HCT116 (cell line): ENCODE measurements at regions not wholly inside any gene's neighbourhood (a gene's known extent, or its start where the extent isn't known, plus 50 kb on each side); places are given as distances from the start of the nearest gene placed in this dataset.

Experiments used
- CEBPB ChIP-seq: IDR thresholded peaks from 2 replicates; pipeline ENCODE4 v1.6.1; 2012; ENCODE audit warnings: low read depth
- EZH2phosphoT487 ChIP-seq: fragments of 200-600 bp; IDR thresholded peaks from 2 replicates; pipeline ENCODE4 v1.6.1; 2018; ENCODE audit warnings: antibody characterized with exemption, borderline replicate concordance
- JUND ChIP-seq: IDR thresholded peaks from 2 replicates; pipeline ENCODE4 v1.6.1; 2012
- POLR2A ChIP-seq: IDR thresholded peaks from 2 replicates; pipeline ENCODE4 v1.7.0; 2011; ENCODE audit warnings: borderline replicate concordance; ENCODE audit not compliant: insufficient read depth, insufficient read length; ENCODE audit errors: extremely low read depth
- POLR2AphosphoS5 ChIP-seq: IDR thresholded peaks from 2 replicates; pipeline ENCODE4 v1.6.1; 2011; ENCODE audit warnings: mild to moderate bottlenecking, low read depth, low read length, moderate library complexity
- SIN3A ChIP-seq: IDR thresholded peaks from 2 replicates; pipeline ENCODE4 v1.6.1; 2012; ENCODE audit warnings: low read depth
- ZNF274 ChIP-seq: fragments of 200-500 bp; sonication (Bioruptor generic); IDR thresholded peaks from 2 replicates; pipeline ENCODE4 v1.6.1; 2014; ENCODE audit warnings: mild to moderate bottlenecking, low read depth, low read length, inconsistent platforms
- TF ChIP-seq, protein P1 (sequence below), 3 experiments: fragments of 200-600 bp in 1 of 3; sonication (generic) in 1 of 3; IDR thresholded peaks in 2 of 3; conservative IDR thresholded peaks in 1 of 3; 2 replicates each; pipeline ENCODE4 v1.5.1; 2012 to 2017; ENCODE audit warnings: low read depth in 2 of 3, low read length in 2 of 3, antibody characterized with exemption in 1 of 3, borderline replicate concordance in 1 of 3, control low read depth in 1 of 3, mild to moderate bottlenecking in 1 of 3, mixed read lengths in 1 of 3, mixed run types in 1 of 3, moderate library complexity in 1 of 3; ENCODE audit not compliant: insufficient read depth in 1 of 3

DNA sequence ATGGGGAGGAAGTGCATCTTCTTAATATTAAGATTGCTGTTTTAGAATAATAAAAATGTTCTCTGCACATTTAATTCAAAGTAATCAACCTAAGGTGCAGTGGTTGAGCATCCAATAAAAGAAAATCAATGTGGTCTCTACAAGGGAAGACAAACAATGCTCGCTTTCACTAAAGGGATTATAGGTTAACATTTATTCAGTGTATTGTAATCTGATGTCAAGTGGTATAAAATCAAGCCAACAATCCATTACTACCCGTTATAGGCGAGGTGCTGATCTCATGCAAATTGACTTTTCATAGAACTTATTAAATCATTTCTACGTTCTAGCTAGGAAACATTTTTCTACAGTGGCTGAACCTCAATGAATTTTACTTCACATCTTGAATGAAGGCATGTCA is 773.9 kb downstream of the NR2F1-AS1 start:
- TF ChIP-seq POLR2A: no peak
- TF ChIP-seq CEBPB: no peak
- no peak for TF ChIP-seq POLR2AphosphoS5
- no peak for TF ChIP-seq ZNF274
- TF ChIP-seq EZH2phosphoT487: no peak
- TF ChIP-seq, protein P1, sequence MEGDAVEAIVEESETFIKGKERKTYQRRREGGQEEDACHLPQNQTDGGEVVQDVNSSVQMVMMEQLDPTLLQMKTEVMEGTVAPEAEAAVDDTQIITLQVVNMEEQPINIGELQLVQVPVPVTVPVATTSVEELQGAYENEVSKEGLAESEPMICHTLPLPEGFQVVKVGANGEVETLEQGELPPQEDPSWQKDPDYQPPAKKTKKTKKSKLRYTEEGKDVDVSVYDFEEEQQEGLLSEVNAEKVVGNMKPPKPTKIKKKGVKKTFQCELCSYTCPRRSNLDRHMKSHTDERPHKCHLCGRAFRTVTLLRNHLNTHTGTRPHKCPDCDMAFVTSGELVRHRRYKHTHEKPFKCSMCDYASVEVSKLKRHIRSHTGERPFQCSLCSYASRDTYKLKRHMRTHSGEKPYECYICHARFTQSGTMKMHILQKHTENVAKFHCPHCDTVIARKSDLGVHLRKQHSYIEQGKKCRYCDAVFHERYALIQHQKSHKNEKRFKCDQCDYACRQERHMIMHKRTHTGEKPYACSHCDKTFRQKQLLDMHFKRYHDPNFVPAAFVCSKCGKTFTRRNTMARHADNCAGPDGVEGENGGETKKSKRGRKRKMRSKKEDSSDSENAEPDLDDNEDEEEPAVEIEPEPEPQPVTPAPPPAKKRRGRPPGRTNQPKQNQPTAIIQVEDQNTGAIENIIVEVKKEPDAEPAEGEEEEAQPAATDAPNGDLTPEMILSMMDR (IDR thresholded peaks at IDR 0.05 in 2 of 3, conservative IDR thresholded peaks at IDR 0.05 in 1 of 3; ENCODE audit: borderline replicate concordance in 1 of 3, insufficient read depth in 1 of 3, low read depth in 2 of 3, low read length in 2 of 3): no peak
- TF ChIP-seq SIN3A: no peak
- no peak for TF ChIP-seq JUND
